B cell (primary cell): ENCODE measurements at regions not wholly inside any gene's neighbourhood (a gene's known extent, or its start where the extent isn't known, plus 50 kb on each side); places are given as distances from the start of the nearest gene placed in this dataset.

Experiments used
- ATAC-seq: fragments of 200-7000 bp; cut with Tn5 transposase; one replicate; pipeline ENCODE4 v1.10.0; 2021; ENCODE audit warnings: low read depth, mild to moderate bottlenecking, moderate number of reproducible peaks, moderate library complexity
- CTCF ChIA-PET: fragments of 350-600 bp; sonication (Branson Sonifier 250); formaldehyde crosslinking; loops from one replicate; lab custom pipeline; 2021; ENCODE audit warnings: antibody characterized with exemption, inconsistent platforms; lab: Charles Lee
- POLR2A ChIA-PET: fragments of 350-600 bp; sonication (Branson Sonifier 250); formaldehyde crosslinking; loops from one replicate; lab custom pipeline; 2021; ENCODE audit warnings: antibody characterized with exemption; lab: Charles Lee
- DNase-seq: peaks from one replicate; pipeline ENCODE4 v3.0.0; 2013
- H2AFZ ChIP-seq: 2 replicates; pipeline ENCODE4 v1.6.1; 2012; ENCODE audit warnings: mild to moderate bottlenecking, low read depth, low read length; ENCODE audit not compliant: insufficient read depth, poor library complexity, severe bottlenecking
- H3K27ac ChIP-seq, 2 donors: 1 replicate in 1 of 2; 2 replicates in 1 of 2; pipeline ENCODE4 v1.5.1; 2012 to 2013; ENCODE audit warnings: low read length in 2 of 2, mild to moderate bottlenecking in 2 of 2, moderate library complexity in 1 of 2
- H3K27me3 ChIP-seq, 4 experiments: fragments of 200-600 bp in 1 of 4; sonication (generic) in 1 of 4; replicated peaks in 1 of 4; 1 replicate in 2 of 4; 2 replicates in 2 of 4; pipeline versions ENCODE4 v1.6.1 to v1.7.0; 2013 to 2016; ENCODE audit warnings: low read length in 3 of 4, mild to moderate bottlenecking in 2 of 4, mixed read lengths in 1 of 4, moderate library complexity in 1 of 4; ENCODE audit not compliant: insufficient read depth in 4 of 4, control insufficient read depth in 3 of 4; ENCODE audit errors: control extremely low read depth in 1 of 4
- H3K36me3 ChIP-seq, 2 experiments: replicated peaks in 1 of 2; 1 replicate in 1 of 2; 2 replicates in 1 of 2; pipeline versions ENCODE4 v1.6.1 to v1.7.1; 2013; ENCODE audit warnings: low read length in 1 of 2; ENCODE audit not compliant: insufficient read depth in 2 of 2, control insufficient read depth in 1 of 2; ENCODE audit errors: control extremely low read depth in 1 of 2, extremely low read depth in 1 of 2
- H3K4me1 ChIP-seq, 2 donors: fragments of 200-600 bp in 1 of 2; sonication (generic) in 1 of 2; 1 replicate in 1 of 2; 2 replicates in 1 of 2; pipeline versions ENCODE4 v1.5.1 to v1.6.1; 2013 to 2017; ENCODE audit warnings: low read length in 2 of 2; ENCODE audit not compliant: control insufficient read depth in 2 of 2, insufficient read depth in 2 of 2
- H3K4me2 ChIP-seq: replicated peaks from 2 replicates; pipeline ENCODE3; 2012; ENCODE audit warnings: mild to moderate bottlenecking, low read depth, low read length; ENCODE audit not compliant: poor library complexity, severe bottlenecking
- H3K4me3 ChIP-seq, 5 experiments: fragments of 200-600 bp in 1 of 5; sonication (generic) in 1 of 5; 1 replicate in 3 of 5; 2 replicates in 2 of 5; pipeline versions ENCODE4 v1.5.1 to v1.7.0; 2011 to 2016; ENCODE audit warnings: low read length in 4 of 5, mild to moderate bottlenecking in 4 of 5, low read depth in 2 of 5, control low read depth in 1 of 5, moderate library complexity in 1 of 5; ENCODE audit not compliant: insufficient read depth in 1 of 5; ENCODE audit errors: control extremely low read depth in 1 of 5, extremely low read depth in 1 of 5
- H3K79me2 ChIP-seq: fragments of 200-600 bp; sonication (generic); one replicate; pipeline ENCODE4 v1.6.0; 2016; ENCODE audit warnings: low read length; ENCODE audit not compliant: control insufficient read depth, insufficient read depth
- H3K9ac ChIP-seq: fragments of 200-600 bp; sonication (generic); 2 replicates; pipeline ENCODE4 v1.6.1; 2017; ENCODE audit warnings: mild to moderate bottlenecking, low read length, moderate library complexity
- H3K9me3 ChIP-seq, 3 donors: one replicate each; pipeline versions ENCODE4 v1.6.1 to v1.7.1; 2013; ENCODE audit warnings: low read length in 2 of 3; ENCODE audit not compliant: control insufficient read depth in 2 of 3, insufficient read depth in 1 of 3; ENCODE audit errors: control extremely low read depth in 1 of 3
- H4K20me1 ChIP-seq: 2 replicates; pipeline ENCODE4 v1.6.0; 2012; ENCODE audit warnings: mild to moderate bottlenecking, low read length; ENCODE audit not compliant: insufficient read depth, control insufficient read depth, poor library complexity, severe bottlenecking
- H3K27ac Mint-ChIP-seq: one replicate; pipeline ENCODE4 v1.8.0; 2021; ENCODE audit warnings: mixed read lengths
- H3K27me3 Mint-ChIP-seq: one replicate; pipeline ENCODE4 v1.8.0; 2021; ENCODE audit warnings: mixed read lengths
- H3K4me1 Mint-ChIP-seq: one replicate; pipeline ENCODE4 v1.8.0; 2021; ENCODE audit warnings: mixed read lengths
- H3K4me3 Mint-ChIP-seq: one replicate; pipeline ENCODE4 v1.8.0; 2021; ENCODE audit warnings: mixed read lengths
- H3K9me3 Mint-ChIP-seq: one replicate; pipeline ENCODE4 v1.8.0; 2022; ENCODE audit warnings: mixed read lengths; ENCODE audit not compliant: insufficient read depth
- CTCF ChIP-seq: fragments of 200-600 bp; IDR thresholded peaks from one replicate; pipeline ENCODE4 v1.8.0; 2022; ENCODE audit warnings: antibody characterized with exemption, mild to moderate bottlenecking
- EZH2 ChIP-seq: IDR thresholded peaks from 2 replicates; pipeline ENCODE4 v1.6.1; 2012; ENCODE audit warnings: borderline replicate concordance, low read depth, mild to moderate bottlenecking, moderate library complexity, low read length; ENCODE audit not compliant: insufficient read depth, poor library complexity, severe bottlenecking
- WGBS: methylation state at CpG from one replicate; pipeline ENCODE4 v1.1.5; 2013; ENCODE audit warnings: missing lambda C conversion rate; ENCODE audit not compliant: insufficient coverage; 5-methylcytosine and 5-hydroxymethylcytosine counted together
- intact Hi-C: fragments of 100-400 bp; cut with micrococcal nuclease; formaldehyde crosslinking; loops from one replicate; pipeline ENCODE4 v1.10.0; 2022

DNA sequence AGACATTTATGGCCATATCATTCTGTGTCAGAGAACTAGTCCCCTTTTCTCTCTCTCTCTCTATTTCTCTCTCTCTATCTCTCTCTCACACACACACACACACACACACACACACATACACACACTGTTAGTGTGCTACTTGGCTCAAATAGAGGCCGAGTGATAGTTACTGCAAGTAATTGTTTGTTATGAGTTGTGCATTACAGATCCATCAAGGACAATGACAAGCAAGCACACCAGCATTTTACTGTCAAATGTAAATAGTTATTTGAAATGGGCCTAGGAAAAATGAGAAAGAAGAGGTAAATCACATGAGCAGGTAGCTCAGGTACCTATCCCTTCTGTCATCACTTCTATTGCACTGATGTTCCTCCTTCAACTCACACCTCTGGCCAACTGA lies 122.4 kb upstream of the CDH7 start:
- Mint-ChIP-seq H3K4me3 (no peak overlapping the region), H3K9me3 (no peaks in the 10 kb centered on the region), H3K27ac (no peak overlapping the region), H3K4me1 (no peaks in the 10 kb centered on the region), H3K27me3 (no peaks in the 10 kb centered on the region)
- Histone ChIP-seq H3K79me2 (no peaks in the 10 kb centered on the region), H3K4me1 (no peaks in the 10 kb centered on the region), H3K4me2 (no peak overlapping the region), H3K27ac (no peak overlapping the region), H3K27me3 (no peaks in the 10 kb centered on the region), H3K9ac (no peak overlapping the region), H3K9me3 (no peaks in the 10 kb centered on the region), H2AFZ (no peak overlapping the region), H4K20me1 (no peaks in the 10 kb centered on the region), H3K36me3 (no peaks in the 10 kb centered on the region), H3K4me3 (no peak overlapping the region)
- DNase-seq (no peak), ATAC-seq (no peak)
- ChIA-PET POLR2A (no interaction called here), CTCF (no interaction called here)
- intact Hi-C loops, result no loop called here
- TF ChIP-seq CTCF (no peak), EZH2 (no peak)
- WGBS, result no CpG with 5 or more reads among the region's 1 CpG

GRCh38 chr18:65623676-65624075 lies 127.1 kb upstream of the CDH7 start:
- CTCF ChIA-PET, result no interaction called here
- Mint-ChIP-seq H3K4me1 (no peaks in the 10 kb centered on the region), H3K4me3 (no peak overlapping the region), H3K9me3 (no peaks in the 10 kb centered on the region), H3K27me3 (no peaks in the 10 kb centered on the region), H3K27ac (no peak overlapping the region)
- POLR2A ChIA-PET, result no interaction called here
- no peaks in the 10 kb centered on the region for H3K4me1 ChIP-seq
- ATAC-seq, result no peak
- intact Hi-C loops, result no loop called here
- no peak overlapping the region for H3K4me3 ChIP-seq
- H2AFZ ChIP-seq, result no peak overlapping the region
- TF ChIP-seq EZH2, result no peak
- no peak for TF ChIP-seq CTCF
- WGBS, result 91% methylated on average over 4 of the region's 6 CpGs
- no peak overlapping the region for H3K9ac ChIP-seq
- H3K9me3 ChIP-seq, result no peaks in the 10 kb centered on the region
- H3K4me2 ChIP-seq, result no peak overlapping the region
- H3K27ac ChIP-seq, result no peak overlapping the region
- H3K36me3 ChIP-seq, result no peaks in the 10 kb centered on the region
- no peaks in the 10 kb centered on the region for H4K20me1 ChIP-seq
- no peaks in the 10 kb centered on the region for H3K79me2 ChIP-seq
- H3K27me3 ChIP-seq, result no peaks in the 10 kb centered on the region
- no peak for DNase-seq
